Progenitor cell of endocrine pancreas (in vitro differentiated cells): ENCODE measurements at regions not wholly inside any gene's neighbourhood (a gene's known extent, or its start where the extent isn't known, plus 50 kb on each side); places are given as distances from the start of the nearest gene placed in this dataset.

Source experiments
- DNase-seq: peaks from one replicate; pipeline ENCODE4 v3.0.0; 2021; ENCODE audit warnings: low spot score; ENCODE audit not compliant: unreplicated experiment
- H3K27ac Mint-ChIP-seq: 2 replicates; pipeline ENCODE4 v1.8.0; 2021; ENCODE audit warnings: mild to moderate bottlenecking, moderate library complexity, mixed read lengths
- H3K27me3 Mint-ChIP-seq: 2 replicates; pipeline ENCODE4 v1.8.0; 2021; ENCODE audit warnings: mixed read lengths
- H3K36me3 Mint-ChIP-seq: 2 replicates; pipeline ENCODE4 v1.8.0; 2022; ENCODE audit warnings: mixed read lengths; ENCODE audit not compliant: insufficient read depth
- H3K4me1 Mint-ChIP-seq: 2 replicates; pipeline ENCODE4 v1.8.0; 2021; ENCODE audit warnings: low read depth, mixed read lengths
- H3K4me3 Mint-ChIP-seq: 2 replicates; pipeline ENCODE4 v1.8.0; 2021; ENCODE audit warnings: low read depth, mild to moderate bottlenecking, moderate library complexity, mixed read lengths
- H3K9me3 Mint-ChIP-seq: 2 replicates; pipeline ENCODE4 v1.8.0; 2021; ENCODE audit warnings: low read depth, mixed read lengths
- TF ChIP-seq, protein P1 (sequence below): fragments of 200-600 bp; sonication (generic); IDR thresholded peaks from one replicate; pipeline ENCODE4 v1.5.0; 2021; ENCODE audit warnings: antibody characterized with exemption, mild to moderate bottlenecking; ENCODE audit not compliant: unreplicated experiment

DNA sequence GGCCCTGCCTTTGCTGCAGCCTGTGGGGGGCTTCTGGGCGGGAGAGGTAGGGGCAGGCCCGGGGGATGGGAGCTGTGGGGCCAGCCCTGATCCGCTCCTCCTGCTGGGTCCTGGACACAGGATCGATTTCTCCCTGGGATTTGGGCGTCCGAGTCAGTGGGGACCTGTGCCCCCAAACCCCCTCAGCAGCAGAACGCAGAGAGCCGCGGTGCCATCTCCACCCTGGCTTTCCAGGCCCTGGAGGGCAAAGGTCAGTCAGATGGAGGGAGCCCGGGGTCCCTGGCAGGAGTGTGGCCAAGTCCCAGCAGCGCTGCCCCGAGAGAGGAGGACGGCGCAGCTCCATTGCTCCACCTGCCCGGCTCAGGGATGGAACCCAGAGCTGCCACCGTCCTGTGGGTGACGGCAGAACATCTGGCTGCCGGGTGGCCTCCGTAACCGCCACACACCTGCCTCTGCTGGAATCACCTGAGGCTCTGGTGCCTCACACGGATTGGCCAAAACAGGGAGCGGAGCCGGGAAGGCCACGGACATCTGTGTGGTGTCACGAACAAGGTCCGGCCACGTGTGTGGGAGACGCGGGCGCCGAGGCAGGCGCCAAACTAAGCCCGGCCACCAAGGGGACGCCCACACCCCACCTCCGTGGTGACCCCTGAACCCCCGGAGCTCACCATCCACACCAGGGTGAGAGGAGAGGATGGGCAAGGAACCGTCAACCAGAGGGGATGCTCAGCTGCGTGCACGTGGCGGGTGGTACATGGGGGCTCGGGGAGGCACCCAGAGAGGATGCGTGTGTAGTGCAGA lies 80.3 kb upstream of the FBRSL1 start:
- Mint-ChIP-seq H3K9me3 (no peaks in the 10 kb centered on the region), H3K4me1 (no peaks in the 10 kb centered on the region), H3K4me3 (no peak overlapping the region), H3K27ac (no peak overlapping the region), H3K27me3 (peaks cover 30% of the 10 kb centered on the region), H3K36me3 (no peaks in the 10 kb centered on the region)
- TF ChIP-seq, protein P1, sequence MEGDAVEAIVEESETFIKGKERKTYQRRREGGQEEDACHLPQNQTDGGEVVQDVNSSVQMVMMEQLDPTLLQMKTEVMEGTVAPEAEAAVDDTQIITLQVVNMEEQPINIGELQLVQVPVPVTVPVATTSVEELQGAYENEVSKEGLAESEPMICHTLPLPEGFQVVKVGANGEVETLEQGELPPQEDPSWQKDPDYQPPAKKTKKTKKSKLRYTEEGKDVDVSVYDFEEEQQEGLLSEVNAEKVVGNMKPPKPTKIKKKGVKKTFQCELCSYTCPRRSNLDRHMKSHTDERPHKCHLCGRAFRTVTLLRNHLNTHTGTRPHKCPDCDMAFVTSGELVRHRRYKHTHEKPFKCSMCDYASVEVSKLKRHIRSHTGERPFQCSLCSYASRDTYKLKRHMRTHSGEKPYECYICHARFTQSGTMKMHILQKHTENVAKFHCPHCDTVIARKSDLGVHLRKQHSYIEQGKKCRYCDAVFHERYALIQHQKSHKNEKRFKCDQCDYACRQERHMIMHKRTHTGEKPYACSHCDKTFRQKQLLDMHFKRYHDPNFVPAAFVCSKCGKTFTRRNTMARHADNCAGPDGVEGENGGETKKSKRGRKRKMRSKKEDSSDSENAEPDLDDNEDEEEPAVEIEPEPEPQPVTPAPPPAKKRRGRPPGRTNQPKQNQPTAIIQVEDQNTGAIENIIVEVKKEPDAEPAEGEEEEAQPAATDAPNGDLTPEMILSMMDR, result no peak
- DNase-seq, result no peak

DNA sequence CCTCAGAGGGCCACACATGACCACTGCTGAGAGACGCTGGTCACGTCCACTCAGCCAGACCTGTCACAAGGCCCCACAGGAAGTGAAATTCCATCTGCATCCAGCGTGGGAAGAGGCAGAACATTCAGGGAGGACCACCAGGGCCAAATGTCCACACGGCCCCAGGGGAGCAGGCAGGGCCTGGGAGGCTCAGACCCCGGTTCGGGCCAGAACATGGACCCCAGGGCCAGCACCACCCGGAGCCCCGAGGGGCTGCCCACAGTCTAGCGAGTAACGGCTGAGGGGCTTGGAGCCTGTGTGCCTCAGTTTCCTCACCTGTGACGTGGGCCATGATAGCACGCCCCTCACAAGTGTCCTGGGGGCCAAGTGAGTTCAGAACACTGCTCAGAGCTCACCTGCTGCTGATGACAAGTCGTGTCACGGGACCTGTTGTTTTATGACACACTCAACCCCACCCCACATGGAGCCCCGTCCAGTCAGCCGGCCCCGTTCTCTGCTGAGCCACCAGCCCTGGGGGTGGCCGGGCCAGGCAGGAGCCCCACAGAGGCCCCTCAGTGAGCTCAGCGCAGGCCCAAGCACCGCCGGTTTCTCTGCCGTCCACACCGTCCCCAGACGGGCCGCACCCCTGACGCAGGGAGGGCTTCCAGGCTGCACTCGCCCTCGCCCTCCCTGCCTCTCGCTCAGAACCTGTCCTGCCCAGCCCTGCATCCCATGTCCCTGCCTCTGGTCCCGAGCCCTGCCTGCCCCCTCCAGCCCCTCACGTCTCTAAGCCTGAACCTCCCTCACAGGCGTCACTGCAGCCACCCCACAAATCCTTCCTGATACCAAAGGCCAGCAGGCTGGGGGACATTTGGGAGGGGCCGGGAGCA lies 79.5 kb upstream of the GALNT9 start:
- Mint-ChIP-seq H3K9me3 (no peaks in the 10 kb centered on the region), H3K4me1 (no peaks in the 10 kb centered on the region), H3K36me3 (no peaks in the 10 kb centered on the region), H3K27ac (no peak overlapping the region), H3K27me3 (peaks cover 30% of the 10 kb centered on the region), H3K4me3 (no peak overlapping the region)
- no peak for DNase-seq
- TF ChIP-seq, protein P1, result no peak

DNA sequence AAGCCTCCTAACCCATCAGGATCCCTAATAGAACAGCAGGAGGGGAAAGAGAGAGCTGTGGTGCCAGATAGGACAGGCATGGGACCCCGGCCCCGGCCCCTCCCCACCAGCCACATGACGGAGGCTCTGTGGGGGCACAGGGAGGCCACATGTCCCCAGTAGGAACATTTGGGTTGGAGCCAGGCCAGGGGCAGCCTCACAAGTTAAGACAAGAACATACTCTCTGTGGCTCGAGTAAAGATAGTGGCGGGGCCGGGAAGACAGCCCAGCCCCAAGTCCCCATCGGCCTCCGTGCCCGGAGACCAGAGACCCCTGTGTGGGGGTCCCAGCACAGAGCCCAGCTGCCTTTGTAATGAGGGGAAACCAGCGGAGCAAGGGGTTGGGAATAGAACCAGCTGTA lies 78.6 kb upstream of the GALNT9 start:
- DNase-seq, result no peak
- Mint-ChIP-seq H3K27ac (no peak overlapping the region), H3K9me3 (no peaks in the 10 kb centered on the region), H3K36me3 (no peaks in the 10 kb centered on the region), H3K4me3 (no peak overlapping the region), H3K4me1 (no peaks in the 10 kb centered on the region), H3K27me3 (peaks cover 35% of the 10 kb centered on the region)
- TF ChIP-seq, protein P1, result no peak

DNA sequence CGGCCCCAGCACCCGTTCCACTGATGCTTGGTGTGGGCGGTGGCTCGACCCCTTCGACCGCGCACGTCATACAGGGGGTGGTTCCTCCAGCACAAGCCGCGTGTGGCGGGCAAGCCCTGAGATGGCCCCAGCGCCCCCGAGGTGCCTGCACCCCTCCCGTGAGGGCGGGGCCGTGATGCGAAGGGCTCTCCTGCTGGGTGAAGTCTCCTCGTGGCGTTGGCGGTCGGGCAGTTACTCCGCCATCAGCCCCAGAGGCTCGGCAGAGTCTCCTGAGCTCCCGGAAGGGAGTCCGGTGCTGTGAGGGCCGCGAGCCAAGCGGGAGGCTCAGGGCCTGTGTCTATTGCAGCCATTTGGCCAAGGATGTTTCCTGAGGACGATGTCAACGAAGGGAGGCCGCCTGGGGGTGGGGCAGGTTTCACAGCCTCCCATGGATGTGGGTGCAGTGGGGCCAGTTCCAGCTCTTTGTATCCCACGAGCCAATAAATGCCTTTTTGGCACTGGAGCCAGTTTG lies 78.1 kb upstream of the GALNT9 start:
- Mint-ChIP-seq H3K9me3 (no peaks in the 10 kb centered on the region), H3K4me1 (no peaks in the 10 kb centered on the region), H3K4me3 (no peak overlapping the region), H3K27ac (no peak overlapping the region), H3K36me3 (no peaks in the 10 kb centered on the region), H3K27me3 (peaks cover 40% of the 10 kb centered on the region)
- TF ChIP-seq, protein P1, result no peak
- no peak for DNase-seq
